Stimulated activated CD4-positive, alpha-beta T cell treated with anti-CD3 and anti-CD28 coated beads, Interleukin-4, amount 100 ng/mL, for 48 hours (primary cell): ENCODE measurements at regions not wholly inside any gene's neighbourhood (a gene's known extent, or its start where the extent isn't known, plus 50 kb on each side); places are given as distances from the start of the nearest gene placed in this dataset.
"Not testable (repeated sequence)": the region's sequence is repeated elsewhere in the genome, so short reads cannot be mapped to it uniquely, and the experiment has no call there.

Source experiments
- DNase-seq, 2 donors: peaks; one replicate each; pipeline ENCODE4 v3.0.0-alpha.2; 2020; ENCODE audit warnings: low read depth in 2 of 2

DNA sequence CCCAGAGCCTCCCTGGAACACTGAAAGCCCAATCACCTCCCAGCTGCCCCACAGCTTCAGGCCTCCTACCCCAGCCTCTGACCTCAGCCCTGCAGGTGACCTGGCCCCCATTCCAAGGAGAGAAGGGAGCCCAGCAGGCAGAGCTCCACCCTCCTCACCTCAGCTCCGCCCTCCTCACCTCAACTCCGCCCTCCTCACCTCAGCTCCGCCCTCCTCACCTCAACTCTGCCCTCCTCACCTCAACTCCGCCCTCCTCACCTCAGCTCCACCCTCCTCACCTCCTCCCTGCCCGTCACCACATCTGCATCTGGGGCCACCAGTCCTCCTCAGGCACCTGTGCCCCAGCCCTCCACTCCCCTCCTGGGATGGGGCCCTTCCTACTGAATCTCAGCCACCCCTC, 112.2 kb upstream of the SFSWAP start:
- no peak for DNase-seq

DNA sequence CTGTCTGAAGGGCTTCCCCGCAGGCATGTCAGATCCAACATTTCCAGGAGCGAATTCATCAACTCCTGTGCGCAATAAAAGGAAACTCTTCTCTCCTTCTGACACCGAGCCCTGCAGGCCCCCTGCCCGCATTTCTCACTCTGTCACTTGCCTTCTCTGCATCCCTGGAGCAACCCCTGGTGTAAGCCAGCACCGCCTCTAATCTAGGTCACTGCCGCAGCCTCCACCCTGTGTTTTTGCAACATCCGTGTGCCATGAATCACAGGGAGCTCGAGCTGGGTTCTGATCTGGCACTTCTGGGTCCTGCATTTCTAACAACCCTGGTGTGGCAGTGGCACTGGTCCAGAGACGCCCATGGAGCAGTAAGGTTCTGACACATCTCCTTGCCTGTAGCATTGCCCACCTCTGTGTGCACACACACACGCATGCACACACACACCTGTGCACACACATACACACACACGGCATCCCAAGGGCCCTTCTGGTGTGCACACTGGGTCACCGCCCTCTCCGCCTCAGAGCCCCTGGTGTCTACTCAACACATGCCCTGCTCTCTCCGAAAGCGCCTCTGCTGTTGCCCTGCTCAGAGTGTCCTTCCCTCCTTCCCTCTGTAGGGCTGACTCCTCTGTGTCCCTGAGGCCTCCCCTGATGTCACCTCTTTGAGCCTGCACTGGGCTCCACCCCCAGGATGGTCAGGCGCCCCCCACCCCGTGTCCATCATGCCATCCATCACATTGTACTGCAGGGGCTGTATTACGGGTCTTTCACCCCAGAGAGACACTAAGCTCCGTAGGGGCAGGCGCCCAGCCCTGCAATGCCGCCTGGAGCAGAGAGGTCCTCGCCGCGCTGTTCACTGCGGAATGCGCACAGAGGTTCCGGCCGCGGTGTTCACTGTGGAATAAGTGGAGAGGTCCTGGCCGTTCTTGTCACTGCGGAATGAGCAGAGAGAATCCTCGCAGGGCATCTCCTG, 111.4 kb upstream of the SFSWAP start:
- no peak for DNase-seq

DNA sequence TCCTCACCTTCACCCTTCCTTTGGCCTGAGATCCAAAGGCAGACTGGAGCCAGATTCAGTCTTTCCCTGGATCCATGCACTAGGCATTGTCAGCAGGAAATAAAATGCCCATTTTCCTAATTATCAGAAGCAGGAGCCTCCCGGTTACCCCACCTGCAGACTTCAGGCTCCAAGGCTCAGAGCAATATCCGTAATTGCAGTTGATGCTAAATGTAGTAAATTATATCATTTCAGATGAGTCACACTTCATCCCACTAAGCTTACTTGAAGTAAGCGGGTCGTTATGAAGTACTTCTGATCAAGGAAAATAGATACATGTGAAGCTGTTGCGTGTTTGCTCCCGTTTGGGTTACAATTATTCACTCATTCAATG, 110.7 kb upstream of the SFSWAP start:
- no peak for DNase-seq

DNA sequence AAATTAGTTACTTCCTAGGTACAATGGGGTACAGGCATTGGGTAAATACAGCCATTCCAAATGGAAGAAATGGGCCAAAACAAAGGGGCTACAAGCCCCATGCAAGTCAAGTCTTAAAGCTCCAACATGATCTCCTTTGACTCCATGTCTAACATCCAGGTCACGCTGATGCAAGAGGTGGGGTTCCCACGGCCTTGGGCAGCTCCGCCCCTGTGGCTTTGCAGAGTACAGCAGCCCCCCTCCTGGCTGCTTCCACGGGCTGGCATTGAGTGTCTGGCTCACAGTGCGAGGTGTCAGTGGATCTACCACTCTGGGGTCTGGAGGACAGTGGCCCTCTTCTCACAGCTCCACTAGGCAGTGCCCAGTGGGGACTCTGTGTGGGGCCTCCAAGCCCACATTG, 109.4 kb upstream of the SFSWAP start:
- DNase-seq, result not testable (repeated sequence)

DNA sequence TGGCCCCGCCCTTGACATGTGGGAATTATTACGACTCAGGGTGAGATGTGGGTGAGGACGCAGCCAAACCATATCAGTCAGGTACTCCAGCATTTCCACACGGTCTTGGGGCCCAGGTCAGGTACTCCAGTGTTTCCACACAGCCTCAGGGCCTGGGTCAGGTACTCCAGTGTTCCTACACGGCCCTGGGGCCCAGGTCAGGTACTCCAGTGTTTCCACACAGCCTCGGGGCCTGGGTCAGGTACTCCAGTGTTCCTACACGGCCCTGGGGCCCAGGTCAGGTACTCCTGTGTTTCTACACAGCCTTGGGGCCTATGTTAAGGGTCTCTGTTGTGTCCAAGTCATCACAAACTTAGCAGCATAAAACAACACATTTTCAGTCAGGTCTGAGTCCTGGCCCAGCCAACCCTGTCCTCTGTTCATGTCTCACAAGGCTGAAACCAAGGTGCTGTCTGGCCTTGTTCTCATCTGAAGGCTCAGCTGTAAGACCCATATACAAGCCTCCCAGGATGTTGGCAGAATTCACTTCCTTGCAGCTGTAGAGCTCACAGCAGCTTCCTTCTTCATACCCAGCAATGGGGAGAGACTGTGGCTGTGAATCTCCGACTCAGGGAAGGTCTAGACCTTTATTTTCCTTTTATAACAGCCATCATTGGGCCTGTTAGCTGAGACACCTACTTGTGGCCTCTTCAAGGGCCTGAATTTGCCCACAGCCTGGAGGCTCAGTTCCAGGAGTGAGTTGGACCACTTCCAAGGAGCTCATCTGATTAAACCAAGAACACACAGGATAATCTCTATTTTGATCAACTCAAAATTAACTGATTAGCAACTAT, 107.6 kb upstream of the SFSWAP start:
- no peak for DNase-seq

- no peak for DNase-seq
These were observed 106.7 kb upstream of the SFSWAP start for GRCh38 chr12:131603939-131604795.

DNA sequence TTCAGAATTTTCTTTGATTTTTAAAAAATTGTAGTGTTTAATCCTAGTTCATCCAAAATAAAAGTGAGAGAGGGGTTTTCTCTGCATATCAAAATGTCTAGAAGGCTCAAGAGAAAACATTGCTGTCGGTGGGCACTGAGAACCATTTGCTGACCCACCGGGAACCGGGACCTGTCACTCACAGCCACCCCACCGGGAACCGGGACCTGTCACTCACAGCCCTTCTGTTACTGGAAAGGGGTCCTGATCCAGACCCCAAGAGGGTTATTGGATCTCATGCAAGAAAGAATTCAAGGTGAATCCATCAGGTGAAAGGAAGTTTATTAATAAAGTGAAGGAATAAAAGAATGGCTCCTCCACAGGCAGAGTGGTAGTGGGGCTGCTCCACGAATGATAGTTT, 106.0 kb upstream of the SFSWAP start:
- no peak for DNase-seq

DNA sequence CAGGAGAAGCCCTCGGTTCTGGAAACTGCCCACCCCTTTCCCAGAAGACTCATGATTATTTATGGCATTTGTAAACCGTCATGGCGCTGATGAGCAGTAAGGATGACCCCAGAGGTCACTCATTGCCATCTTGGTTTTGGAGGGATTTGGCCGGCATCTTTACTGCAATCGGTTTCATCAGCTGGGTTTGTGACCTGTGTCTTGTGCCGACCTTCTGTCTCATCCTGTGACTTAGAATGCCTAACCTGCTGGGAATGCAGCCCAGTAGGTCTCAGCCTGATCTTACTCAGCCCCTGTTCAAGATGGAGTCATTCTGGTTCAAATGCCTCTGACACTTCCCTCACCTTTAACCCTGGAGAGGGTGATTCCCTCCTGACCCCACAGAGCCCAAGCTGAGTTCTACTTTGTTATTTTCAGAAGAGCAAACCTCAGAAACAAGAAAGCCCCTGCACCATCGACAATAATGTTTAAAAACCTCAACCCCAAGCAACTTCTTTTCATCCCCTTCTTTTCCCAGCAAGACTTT, 105.5 kb upstream of the SFSWAP start:
- DNase-seq, result no peak

DNA sequence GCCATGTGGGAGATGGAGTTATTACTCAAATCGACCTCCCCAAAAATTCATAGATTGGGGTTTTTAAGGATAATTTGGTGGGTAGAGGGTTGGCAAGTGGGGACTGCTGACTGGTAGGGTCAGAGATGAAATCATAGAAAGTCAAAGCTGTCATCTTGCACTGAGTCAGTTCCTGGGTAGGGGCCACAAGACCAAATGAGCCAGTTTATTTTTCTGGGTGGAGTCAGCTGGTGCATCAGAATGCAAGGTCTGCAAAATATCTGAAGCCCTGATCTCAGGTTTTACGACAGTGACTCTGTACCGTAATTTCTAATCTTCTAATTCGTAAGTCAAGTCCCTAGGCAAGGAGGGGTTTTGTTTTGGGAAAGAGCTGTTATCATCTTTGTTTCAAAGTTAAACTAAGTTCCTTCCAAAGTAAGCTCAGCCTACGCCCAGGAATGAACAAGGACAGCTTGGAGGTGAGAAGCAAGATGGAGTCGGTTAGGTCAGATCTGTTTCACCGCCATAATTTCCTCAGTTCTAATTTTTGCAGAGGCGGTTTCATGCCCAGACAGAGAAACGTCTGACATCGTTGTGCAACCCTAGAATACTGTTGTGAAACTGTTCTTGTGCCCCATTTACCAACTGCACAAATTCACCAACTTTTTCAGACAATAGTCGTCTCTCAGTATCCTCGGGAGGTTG, 104.5 kb upstream of the SFSWAP start:
- DNase-seq, result no peak

GRCh38 chr12:131607658-131608447, 103.0 kb upstream of the SFSWAP start:
- no peak for DNase-seq

GRCh38 chr12:131608740-131609690, 101.9 kb upstream of the SFSWAP start:
- peak; percentile 47 to 56 for DNase-seq

DNA sequence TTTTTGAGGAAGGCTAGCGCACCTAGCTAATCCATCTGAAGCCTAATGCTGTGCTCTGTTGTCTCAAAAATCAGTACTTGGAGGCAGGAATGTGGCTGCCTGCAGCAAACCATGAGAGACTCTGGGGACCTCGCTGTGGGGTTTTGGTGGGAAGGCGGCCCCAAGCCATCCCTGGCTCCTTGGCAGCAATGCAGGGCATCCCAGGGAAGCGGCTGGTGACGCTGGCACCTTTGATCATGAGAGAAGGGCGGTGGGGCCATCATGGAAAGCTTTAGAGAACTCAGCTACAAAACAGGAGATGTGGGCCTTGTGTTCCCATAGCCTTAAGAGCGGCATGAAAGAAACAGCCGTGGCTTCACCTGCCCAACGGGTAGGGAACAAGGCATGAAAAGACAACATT, 101.1 kb upstream of the SFSWAP start:
- DNase-seq, result no peak

GRCh38 chr12:131610181-131610580, 100.7 kb upstream of the SFSWAP start:
- DNase-seq, result no peak

DNA sequence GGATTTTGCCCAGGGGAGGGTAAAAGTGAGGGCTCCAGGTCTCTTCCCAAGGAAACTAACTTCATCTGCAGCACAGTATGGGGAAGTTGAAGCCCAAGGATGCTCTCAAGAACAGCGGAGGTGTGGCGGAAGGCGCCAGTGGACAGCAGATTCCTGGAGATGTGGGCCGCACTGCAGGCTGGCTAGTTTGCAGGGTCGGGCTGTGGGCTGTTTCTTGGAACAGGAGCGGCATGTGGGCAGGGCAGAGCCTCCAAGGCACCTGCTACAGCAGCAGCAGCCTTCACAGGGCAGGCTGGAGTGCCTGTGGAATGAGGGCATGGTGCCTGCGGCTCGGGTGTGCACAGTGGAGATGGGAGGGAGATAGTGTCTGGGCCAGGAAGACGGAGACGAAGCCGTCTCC, 100.0 kb upstream of the SFSWAP start:
- DNase-seq, result no peak

GRCh38 chr12:131611416-131612091, 99.3 kb upstream of the SFSWAP start:
- DNase-seq, result no peak

- no peak for DNase-seq
These were observed 98.7 kb upstream of the SFSWAP start for GRCh38 chr12:131612092-131612755.

- DNase-seq, result no peak
These were observed 97.7 kb upstream of the SFSWAP start for GRCh38 chr12:131613186-131613585.

- no peak for DNase-seq
These were observed 97.2 kb upstream of the SFSWAP start for GRCh38 chr12:131613678-131614077.
